Activated T-helper 1 cell treated with Interleukin-2 at 50 U/mL for 16 hours (primary cell): ENCODE measurements at regions not wholly inside any gene's neighbourhood (a gene's known extent, or its start where the extent isn't known, plus 50 kb on each side); places are given as distances from the start of the nearest gene placed in this dataset.

Experiments
- DNase-seq: peaks from one replicate; pipeline ENCODE4 v3.0.0-alpha.2; 2020; ENCODE audit warnings: low read depth

- DNase-seq, result no peak
These were observed 604.2 kb downstream of the GALR1 start for GRCh38 chr18:77853859-77854258.

GRCh38 chr18:77857678-77858655 is 608.3 kb downstream of the GALR1 start:
- no peak for DNase-seq

DNA sequence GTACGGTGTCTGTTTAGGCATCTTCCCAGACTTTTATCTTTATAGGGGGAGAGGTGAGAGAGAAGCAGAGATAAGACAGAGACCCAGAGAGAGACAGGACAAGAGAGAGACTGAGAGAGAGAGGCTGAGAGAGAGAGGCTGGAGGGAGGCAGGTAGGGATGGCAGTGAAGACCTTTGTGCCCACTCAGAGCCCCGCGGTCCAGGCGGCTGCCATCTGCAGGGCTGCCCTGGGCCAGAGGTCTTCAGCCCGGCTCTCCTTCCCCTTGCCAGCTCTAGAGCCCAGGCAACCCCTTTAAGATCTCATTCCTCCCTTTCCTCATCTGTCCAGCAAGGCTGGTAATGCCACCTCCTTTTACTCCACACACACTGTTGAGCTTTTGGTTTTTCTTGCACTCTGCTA is 610.0 kb downstream of the GALR1 start:
- no peak for DNase-seq

GRCh38 chr18:77862066-77862757 is 612.6 kb downstream of the GALR1 start:
- no peak for DNase-seq

DNA sequence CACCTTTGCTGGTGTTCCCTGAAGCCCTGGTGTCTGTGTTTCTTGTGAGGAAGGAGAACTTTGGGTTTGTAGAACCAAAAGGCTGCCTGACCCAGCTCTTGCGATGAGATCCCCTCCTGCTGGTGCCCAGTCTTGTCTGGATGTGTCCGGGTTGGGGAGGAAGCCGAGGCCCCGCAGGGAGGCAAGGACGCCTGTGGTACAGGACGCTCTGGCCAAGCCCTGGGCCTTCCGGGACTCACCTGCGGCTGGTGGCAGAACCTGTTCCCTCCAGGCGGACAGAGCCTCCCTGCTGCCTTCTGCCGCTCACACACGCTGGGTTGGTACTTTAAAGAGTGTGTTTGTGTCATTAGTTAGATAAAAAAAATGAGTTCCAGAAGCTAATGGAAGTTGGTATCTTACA is 616.2 kb downstream of the GALR1 start:
- no peak for DNase-seq

GRCh38 chr18:77866351-77866750 is 616.7 kb downstream of the GALR1 start:
- DNase-seq, result no peak

GRCh38 chr18:77870199-77870598 is 620.6 kb downstream of the GALR1 start:
- DNase-seq, result no peak

DNA sequence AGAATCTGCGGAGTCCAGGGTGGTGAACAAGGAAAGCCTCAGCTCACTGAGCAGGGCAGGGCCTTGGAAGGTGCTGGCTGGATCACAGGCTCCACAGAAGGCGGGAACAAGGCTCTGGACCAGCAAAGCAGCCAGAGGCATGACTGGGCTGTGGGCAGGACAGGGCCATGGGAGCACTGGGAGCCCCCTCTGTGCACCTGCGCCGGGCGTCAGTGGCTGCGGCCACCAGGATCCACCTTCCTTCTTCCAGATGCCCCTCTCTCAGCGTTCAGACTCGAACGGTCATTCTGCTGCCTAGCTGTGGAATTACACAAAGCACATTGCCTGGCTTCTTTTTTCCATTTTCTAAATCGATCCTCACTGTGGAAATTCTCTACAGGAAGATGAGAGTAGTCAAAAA is 621.2 kb downstream of the GALR1 start:
- no peak for DNase-seq

DNA sequence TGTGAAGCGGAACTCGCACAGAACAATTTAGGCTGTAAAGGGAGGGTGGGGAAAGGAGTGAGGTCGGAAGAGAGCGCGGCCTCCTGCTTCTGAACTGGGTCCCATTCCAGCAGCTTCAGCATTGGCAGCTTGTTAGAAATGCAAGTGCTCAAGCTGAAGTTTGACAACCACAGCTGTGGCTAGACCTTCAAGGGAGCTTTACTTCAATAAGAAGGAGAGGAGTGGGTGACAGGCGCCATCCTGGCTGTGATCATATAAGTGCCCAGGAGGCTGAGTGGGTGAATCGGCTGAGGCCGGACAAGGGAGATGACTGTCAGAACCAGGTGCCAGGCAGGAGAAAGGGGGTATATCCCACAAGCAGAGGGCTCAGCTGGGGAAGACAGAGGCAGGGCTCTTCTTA is 622.5 kb downstream of the GALR1 start:
- no peak for DNase-seq

DNA sequence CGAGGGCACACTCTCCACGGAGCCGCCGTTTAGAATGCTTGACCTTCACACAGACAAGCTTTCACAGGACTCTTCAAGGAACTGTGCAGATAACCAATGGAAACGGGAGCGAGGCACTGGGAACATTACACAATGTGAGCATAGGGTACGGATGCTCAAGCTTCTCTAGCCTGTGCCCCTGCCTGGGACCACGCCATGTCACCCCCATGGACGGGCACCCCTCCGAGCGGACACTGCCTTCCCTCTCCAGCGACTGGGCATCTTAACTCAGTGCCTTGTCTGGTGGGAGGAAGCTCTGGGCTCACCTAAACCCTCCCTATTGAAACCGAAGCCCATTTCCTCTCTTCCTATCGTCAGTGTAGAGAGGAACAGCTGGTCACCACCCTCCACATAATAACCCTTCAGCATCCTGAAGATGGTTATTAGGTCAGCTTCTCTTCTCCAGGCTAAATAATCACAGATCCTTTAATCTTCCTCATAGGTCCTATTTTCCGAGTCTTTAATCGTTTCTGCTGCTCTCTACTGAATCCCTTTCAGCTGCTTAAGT is 626.7 kb downstream of the GALR1 start:
- DNase-seq, result no peak

- no peak for DNase-seq
These were observed 630.2 kb downstream of the GALR1 start for GRCh38 chr18:77879829-77880228.

- DNase-seq, result no peak
These were observed 634.8 kb downstream of the GALR1 start for GRCh38 chr18:77884454-77884853.

DNA sequence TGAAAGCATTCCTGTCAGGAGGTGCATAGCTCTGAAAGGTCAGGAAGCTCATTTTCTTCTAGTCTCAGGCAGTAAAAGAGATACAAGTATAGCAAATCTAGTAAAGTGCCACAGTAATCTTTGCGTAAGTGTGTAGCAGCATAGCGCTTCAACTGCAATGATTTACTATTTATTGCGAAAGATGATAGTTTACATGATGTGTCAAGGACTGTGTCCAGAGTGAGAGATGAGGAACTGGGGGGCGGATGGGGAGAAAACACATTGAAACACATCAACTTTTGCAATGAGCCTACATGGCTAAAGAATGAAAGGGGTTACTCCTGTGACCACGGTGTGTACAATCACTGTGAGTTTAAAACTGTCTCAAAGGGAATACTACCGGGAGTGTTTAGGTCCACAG is 644.4 kb downstream of the GALR1 start:
- DNase-seq, result no peak

DNA sequence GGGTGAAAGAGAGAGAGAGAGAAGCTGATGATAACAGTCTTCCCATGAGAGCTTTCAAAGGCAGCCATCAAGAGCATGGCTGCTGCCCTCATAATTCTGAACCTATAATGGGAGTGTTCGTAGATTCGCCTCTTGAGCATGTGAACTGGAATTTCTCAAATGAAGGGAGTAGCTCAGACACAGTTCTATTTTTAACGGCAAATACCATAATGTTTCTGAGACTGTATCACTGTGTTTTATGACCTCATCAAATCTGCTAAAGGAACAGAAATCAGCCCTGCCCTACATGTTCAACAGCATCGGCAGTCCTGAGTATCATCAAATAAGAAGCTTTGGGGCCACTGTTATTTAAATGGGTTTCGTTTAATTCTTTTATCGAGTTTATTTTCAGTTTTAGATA is 645.6 kb downstream of the GALR1 start:
- no peak for DNase-seq

GRCh38 chr18:77896586-77897252 is 647.1 kb downstream of the GALR1 start:
- no peak for DNase-seq

DNA sequence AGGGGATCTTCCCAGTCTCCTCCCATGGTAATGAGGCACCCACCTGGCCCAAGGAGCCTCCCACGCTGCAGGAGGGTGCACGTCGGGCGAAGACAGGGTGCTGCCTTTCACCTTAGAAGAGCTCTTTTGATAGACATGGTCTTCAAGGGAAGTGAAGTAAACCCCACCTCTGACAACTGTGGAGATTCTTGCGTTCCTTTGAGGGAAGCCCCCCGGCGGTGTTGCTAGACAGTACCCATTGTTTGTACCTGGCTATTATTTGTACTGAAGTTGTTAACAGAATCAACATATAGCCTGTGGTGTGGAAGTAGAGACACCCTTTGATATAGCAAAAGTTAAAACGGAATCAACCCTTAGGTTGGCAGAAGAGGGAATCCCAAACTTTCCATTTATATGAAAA is 648.0 kb downstream of the GALR1 start:
- no peak for DNase-seq

GRCh38 chr18:77899972-77900754 is 650.5 kb downstream of the GALR1 start:
- peak; percentile 37 for DNase-seq

DNA sequence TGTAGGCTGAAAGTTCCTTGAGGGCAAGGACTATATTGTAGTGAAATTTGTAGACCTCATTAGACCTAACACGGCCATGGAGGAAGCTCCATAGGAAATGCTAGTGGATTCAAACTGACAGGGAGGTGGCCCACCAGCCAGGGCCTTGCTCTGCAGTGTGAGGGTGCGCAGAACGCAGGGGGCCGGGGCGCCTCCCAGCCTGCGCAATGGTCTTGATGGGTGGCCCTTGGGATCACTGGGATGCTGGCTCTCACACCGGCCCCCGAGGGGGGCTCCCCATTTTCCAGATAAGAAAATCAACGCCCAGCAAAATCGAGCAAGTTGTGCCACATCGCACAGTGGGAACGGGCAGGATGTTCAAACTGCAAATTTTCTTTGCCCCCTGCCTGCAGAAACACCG is 655.4 kb downstream of the GALR1 start:
- no peak for DNase-seq

DNA sequence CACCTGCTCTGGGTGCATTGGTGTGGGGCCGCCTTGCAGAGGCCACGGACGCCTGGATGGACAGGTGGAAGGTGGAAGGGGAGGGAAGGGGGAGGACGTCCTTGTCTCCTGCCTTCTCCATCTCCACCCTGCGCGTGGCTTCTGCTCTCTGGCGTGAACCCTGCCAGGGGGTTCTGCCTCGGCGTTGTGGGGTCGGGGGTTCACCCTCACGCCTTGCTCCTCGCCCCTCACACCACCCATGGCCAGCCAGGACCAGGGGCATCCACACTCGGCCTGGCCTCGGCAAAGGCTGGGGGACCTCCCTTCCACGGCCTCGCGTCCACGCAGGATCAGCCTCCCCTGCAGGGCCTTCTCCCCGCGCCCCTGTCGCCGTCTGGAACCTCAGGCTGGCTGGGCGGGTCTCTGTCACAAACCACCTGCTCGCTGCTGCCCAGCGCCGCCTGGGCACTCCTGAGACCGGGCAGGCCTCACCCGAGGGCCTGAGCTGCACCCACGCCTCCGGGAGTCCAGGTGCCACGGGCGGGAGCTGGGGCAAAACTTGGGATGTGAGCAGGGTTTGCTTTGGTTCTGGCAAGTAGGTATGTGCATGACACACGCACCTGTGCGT is 655.9 kb downstream of the GALR1 start:
- DNase-seq, result no peak

GRCh38 chr18:77906103-77906892 is 656.6 kb downstream of the GALR1 start:
- DNase-seq, result no peak
